KOPT-K1 (cell line): ENCODE measurements at regions not wholly inside any gene's neighbourhood (a gene's known extent, or its start where the extent isn't known, plus 50 kb on each side); places are given as distances from the start of the nearest gene placed in this dataset.

Experiments
- H3K27ac ChIP-seq: fragments of 200-600 bp; sonication (generic); 2 replicates; pipeline ENCODE4 v1.5.1; 2016; ENCODE audit warnings: antibody characterized with exemption, mild to moderate bottlenecking, low read depth, low read length; ENCODE audit not compliant: poor library complexity, severe bottlenecking
- H3K36me3 ChIP-seq: fragments of 200-600 bp; sonication (generic); 2 replicates; pipeline ENCODE4 v1.5.1; 2017; ENCODE audit warnings: antibody characterized with exemption, mild to moderate bottlenecking, low read length, moderate library complexity; ENCODE audit not compliant: insufficient read depth
- H3K9me3 ChIP-seq: fragments of 200-600 bp; sonication (generic); 2 replicates; pipeline ENCODE4 v1.5.1; 2017; ENCODE audit warnings: antibody characterized with exemption, low read length, mild to moderate bottlenecking; ENCODE audit not compliant: insufficient read depth, poor library complexity, severe bottlenecking

DNA sequence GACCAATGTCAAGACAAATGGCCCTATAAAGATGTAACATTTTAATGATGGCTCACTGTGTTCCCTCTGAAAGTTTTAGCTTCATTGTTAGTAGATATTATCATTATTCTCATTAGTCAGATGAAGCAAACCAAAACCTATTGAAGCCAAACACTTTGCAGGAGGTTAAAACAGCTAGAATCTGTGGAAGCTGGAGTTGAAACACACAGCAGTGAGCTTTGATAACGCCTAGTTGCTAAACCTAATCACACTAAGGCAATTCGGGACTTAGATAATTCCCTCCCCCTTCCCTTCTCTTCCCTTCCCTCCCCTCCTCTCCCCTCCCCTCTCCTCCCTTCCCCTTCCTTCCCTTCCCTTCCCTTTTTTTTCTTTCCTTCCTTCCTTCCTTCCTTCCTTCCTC is 165.7 kb downstream of the TRIB2 start:
- Histone ChIP-seq H3K9me3 (no peaks in the 10 kb centered on the region), H3K36me3 (no peaks in the 10 kb centered on the region)

GRCh38 chr2:12883906-12884305 is 167.2 kb downstream of the TRIB2 start:
- Histone ChIP-seq H3K36me3 (no peaks in the 10 kb centered on the region), H3K27ac (no peak overlapping the region), H3K9me3 (no peaks in the 10 kb centered on the region)

More for the DNA sequence above, 165.7 kb downstream of the TRIB2 start:
- H3K27ac ChIP-seq, result no peak overlapping the region

DNA sequence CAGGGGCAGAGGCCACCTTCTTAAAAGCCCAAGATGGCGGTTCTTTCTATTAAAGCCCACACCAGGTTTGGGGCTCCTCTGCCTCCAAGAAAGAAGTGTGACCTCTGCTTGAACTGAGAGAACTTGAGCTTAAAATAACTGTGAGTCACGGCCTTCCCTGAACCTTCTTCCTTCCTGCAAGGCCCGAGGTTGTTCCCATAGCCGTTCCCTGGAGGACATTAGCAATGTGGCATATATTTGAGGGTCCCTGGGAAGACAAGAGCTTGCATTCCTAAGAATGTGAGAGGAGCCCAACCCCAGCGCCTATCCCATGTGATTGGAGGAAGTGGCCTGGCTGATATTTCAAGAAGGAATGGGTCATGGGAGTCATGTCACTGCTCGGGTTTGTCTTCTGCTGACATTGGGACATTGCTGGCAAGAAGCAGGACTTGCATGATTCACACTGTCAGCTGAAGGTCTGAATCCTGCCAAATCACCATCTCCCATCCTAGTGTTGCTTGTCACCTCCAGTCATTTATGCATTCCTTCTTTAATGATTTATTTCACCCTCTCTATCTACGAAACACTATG is 168.1 kb downstream of the TRIB2 start:
- no peak overlapping the region for H3K27ac ChIP-seq
- no peaks in the 10 kb centered on the region for H3K36me3 ChIP-seq
- no peaks in the 10 kb centered on the region for H3K9me3 ChIP-seq

DNA sequence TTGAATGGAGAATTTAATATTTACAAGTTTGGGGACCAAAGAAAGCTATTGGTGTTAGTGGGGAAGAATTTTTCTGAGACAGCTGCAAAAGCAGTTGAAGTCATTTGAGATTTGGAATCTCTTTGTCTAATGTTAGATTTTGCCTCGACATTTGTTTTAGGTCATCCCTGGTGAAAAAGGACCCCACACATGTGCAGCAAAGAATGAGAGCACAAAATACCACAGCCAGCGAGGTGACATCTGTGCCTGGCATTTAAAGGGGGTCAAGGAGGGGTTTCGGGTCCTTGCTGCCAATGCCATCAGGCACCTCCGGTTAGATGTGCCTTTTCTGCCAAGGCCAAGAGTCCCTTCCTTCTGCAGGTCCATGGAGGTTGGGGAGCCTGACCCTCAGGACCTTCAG is 173.3 kb downstream of the TRIB2 start:
- Histone ChIP-seq H3K9me3 (peaks cover 5% of the 10 kb centered on the region), H3K27ac (no peak overlapping the region), H3K36me3 (no peaks in the 10 kb centered on the region)

DNA sequence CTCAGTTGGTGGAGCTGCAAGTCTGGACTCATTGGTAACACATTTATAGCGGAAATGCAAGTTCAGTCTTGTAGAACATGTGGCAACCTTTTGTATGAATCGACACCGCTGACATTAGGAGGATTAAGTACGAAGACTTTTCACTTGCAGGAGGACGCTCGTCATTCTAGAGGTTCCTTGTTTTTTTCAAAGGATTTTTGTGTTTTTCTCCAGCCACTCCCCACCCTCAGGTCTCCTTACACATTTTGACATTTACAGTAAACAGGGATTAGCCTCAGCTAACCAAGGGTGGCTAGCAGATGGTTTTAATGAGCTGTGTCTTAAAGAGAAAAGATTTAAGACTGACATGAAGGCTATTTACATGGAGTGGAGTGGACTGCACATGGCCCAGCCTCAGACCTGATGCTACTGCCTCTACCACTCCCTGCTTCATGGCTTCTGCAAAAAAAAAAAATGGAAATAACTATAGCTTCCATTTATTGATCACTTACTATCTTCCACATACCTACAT is 173.8 kb downstream of the TRIB2 start:
- Histone ChIP-seq H3K36me3 (no peaks in the 10 kb centered on the region), H3K27ac (no peak overlapping the region), H3K9me3 (peaks cover 10% of the 10 kb centered on the region)

DNA sequence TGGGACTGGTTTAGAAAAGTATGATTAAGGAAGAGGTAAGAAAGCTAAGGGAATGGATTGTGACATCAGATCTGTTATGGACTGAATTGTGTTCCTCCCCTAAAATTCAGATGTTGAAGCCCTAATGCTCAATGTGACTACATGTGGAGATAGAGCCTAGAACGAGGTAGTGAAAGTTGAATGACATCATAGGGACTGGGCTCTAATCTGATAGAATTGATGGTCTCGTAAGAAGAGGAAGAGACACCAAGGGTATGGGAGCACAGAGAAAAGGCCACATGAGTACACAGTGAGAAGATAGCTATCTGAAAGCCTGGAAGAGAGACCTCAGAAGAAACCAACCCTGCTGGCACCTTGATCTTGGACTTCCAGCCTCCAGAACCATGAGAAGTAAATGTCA is 178.3 kb downstream of the TRIB2 start:
- H3K36me3 ChIP-seq, result no peaks in the 10 kb centered on the region
- H3K9me3 ChIP-seq, result peaks cover 10% of the 10 kb centered on the region
- no peak overlapping the region for H3K27ac ChIP-seq

DNA sequence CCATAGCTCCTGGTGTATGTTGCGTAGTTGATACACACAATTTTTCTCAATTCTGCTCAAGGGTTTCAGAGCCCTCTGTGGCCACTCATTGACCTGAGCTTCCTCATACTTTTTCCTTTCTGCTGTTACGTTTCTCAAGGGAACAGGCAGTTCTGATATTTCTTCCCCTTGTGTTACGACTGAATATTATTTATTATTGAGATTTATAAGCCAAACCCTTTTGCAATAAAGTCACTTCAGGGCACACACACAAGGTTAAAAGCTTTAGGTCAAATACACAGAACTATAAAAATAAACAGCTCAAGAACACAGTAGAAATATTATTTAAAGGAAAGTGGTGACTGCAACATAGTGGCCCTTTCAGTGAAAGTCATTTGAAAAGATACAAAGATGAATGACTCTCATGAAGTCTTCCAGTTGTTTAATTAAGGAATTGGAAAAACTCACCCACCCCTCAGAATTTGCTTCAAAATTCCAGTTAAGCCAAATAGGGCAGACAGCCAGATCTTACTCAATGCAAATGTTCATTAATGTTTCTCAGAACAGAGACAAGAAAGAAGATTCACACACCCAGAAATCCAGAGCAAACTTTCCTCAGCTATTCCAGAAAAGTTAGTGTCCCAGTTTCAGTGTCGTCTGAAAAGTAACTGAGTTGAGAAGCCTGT is 179.7 kb downstream of the TRIB2 start:
- Histone ChIP-seq H3K27ac (no peak overlapping the region), H3K9me3 (peaks cover 10% of the 10 kb centered on the region), H3K36me3 (no peaks in the 10 kb centered on the region)

GRCh38 chr2:12897181-12897580 is 180.4 kb downstream of the TRIB2 start:
- Histone ChIP-seq H3K36me3 (no peaks in the 10 kb centered on the region), H3K9me3 (peaks cover 10% of the 10 kb centered on the region), H3K27ac (no peak overlapping the region)

DNA sequence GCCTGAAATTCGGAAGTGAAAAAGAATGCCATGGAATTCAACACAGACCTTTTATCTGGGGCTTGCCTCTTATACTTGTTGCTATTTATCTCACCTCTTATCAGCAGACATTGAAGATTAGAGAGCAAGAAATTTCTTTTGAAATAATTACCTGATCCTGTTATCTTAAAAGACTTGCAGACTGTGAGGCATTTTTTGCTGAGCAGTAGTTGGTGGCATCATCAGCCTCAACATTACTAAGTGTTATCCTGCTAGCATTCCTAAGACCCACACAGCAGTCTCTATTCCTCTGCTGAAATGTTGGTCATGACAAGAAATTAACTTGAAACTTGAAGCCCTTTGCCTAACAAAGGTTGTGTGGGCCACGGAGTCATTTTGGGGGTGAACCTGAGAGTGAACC is 186.5 kb downstream of the TRIB2 start:
- H3K27ac ChIP-seq, result no peak overlapping the region
- H3K36me3 ChIP-seq, result no peaks in the 10 kb centered on the region
- no peaks in the 10 kb centered on the region for H3K9me3 ChIP-seq

DNA sequence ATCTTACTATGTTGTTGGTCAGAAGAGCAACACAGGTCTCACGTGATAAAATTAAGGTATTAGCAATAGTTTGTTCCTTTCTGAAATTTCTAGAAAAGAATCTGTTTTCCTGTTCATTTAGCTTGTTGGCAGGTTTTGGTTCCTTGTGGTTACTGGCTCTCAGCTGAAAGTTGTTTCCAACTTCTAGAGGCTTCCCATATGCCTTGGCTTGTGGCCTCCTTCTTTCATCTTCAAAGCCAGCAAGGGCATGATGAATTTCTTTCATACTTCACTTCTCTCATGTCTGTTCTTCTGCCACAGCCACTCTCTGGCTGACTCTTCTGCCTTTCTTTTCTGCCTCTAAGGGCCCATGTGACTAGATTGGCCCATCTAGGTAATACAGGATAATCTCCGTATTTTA is 193.7 kb downstream of the TRIB2 start:
- no peaks in the 10 kb centered on the region for H3K36me3 ChIP-seq
- no peak overlapping the region for H3K27ac ChIP-seq
- peaks cover 12% of the 10 kb centered on the region for H3K9me3 ChIP-seq

GRCh38 chr2:12915787-12916186 is 199.1 kb downstream of the TRIB2 start:
- H3K36me3 ChIP-seq, result no peaks in the 10 kb centered on the region
- H3K27ac ChIP-seq, result no peak overlapping the region
- H3K9me3 ChIP-seq, result peaks cover 5% of the 10 kb centered on the region

DNA sequence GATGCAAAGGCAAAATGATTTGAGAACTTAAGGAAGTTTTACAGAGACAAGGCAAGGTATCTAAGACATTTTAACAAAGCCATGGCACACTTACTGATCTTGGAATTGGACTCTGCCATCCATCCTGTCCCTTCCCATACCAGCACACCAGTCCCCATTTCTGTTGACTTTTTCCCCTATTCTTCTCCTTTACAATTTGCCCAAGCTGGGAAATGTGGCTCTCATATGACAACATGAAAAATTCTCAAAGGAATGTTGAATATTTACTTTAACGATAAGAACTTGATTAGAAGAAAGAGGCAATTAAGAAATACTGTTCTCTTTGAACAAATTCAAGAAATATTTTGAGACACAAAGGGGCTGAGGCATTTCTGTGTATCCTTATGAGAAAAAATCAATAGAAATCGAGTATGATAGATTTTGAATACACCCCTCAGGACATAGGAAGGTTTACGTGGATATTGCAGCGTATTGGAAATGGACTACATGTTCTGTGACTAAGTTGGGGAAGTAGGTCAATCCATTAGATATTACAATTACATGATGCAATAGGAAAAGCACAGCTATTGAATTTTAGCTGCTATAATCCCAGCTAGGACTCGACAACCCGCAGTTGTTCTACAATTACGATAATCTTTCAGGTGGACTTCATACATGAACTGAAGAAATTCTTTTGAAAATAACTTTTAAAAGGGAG is 201.6 kb downstream of the TRIB2 start:
- no peaks in the 10 kb centered on the region for H3K9me3 ChIP-seq
- H3K36me3 ChIP-seq, result no peaks in the 10 kb centered on the region
- no peak overlapping the region for H3K27ac ChIP-seq

GRCh38 chr2:12918835-12919445 is 202.2 kb downstream of the TRIB2 start:
- Histone ChIP-seq H3K27ac (no peak overlapping the region), H3K9me3 (no peaks in the 10 kb centered on the region)

GRCh38 chr2:12921321-12921720 is 204.6 kb downstream of the TRIB2 start:
- Histone ChIP-seq H3K36me3 (no peaks in the 10 kb centered on the region), H3K9me3 (peaks cover 4% of the 10 kb centered on the region), H3K27ac (no peak overlapping the region)

More at GRCh38 chr2:12918835-12919445, 202.2 kb downstream of the TRIB2 start:
- H3K36me3 ChIP-seq, result no peaks in the 10 kb centered on the region

- Histone ChIP-seq H3K27ac (no peak overlapping the region), H3K9me3 (peaks cover 7% of the 10 kb centered on the region), H3K36me3 (no peaks in the 10 kb centered on the region)
Observed at GRCh38 chr2:12923907-12924610, 207.3 kb downstream of the TRIB2 start.
